ENCODE measurements at regions not wholly inside any gene's neighbourhood (a gene's known extent, or its start where the extent isn't known, plus 50 kb on each side); places are given as distances from the start of the nearest gene placed in this dataset.

DNA sequence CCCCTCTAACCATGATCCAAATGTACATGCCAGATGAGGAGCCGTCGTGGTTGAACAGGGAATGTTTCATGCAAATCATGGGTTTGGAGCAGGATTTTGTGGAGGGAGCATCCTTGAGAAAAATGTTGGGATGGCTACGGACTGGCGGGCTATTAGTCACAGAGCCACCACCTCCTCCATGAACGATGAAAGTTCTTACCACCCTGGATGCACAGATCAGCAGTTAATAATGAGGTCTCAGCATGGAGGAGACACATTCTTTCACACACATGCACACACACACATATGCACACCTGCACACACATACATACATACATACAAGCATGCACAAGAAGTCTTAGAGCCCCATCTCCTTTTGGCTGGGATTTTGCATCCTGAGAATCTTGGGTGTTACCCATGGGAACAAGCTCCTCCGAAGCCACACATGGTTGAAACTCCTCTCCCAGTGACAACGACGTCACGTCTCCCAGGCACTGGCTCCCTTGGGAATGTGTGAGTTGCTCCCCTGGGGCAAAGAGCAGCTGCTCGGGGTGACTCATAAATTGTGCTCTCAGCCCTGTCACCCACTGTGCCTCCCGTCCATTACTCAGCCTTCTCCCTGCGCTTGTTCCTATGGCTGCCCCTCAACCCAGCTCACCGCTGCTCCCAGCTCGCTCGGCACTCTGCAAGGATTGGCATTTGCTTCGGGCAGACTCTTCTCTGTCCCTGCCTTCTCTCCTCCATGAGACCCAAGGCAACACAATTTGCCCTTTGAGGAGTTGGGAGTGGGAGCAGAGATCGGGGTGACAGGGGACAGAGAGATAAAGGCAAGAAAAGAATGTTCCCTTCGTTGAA is 344.6 kb downstream of the SOX9 start:
- TF ChIP-seq, protein P1, sequence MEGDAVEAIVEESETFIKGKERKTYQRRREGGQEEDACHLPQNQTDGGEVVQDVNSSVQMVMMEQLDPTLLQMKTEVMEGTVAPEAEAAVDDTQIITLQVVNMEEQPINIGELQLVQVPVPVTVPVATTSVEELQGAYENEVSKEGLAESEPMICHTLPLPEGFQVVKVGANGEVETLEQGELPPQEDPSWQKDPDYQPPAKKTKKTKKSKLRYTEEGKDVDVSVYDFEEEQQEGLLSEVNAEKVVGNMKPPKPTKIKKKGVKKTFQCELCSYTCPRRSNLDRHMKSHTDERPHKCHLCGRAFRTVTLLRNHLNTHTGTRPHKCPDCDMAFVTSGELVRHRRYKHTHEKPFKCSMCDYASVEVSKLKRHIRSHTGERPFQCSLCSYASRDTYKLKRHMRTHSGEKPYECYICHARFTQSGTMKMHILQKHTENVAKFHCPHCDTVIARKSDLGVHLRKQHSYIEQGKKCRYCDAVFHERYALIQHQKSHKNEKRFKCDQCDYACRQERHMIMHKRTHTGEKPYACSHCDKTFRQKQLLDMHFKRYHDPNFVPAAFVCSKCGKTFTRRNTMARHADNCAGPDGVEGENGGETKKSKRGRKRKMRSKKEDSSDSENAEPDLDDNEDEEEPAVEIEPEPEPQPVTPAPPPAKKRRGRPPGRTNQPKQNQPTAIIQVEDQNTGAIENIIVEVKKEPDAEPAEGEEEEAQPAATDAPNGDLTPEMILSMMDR (IDR thresholded peaks at IDR 0.05; ENCODE audit: low read length) = no peak
- TF ChIP-seq EZH2phosphoT487 (IDR thresholded peaks at IDR 0.05; ENCODE audit: low read length) = no peak
